Suprapubic skin (tissue), 4 donors: ENCODE measurements at regions not wholly inside any gene's neighbourhood (a gene's known extent, or its start where the extent isn't known, plus 50 kb on each side); places are given as distances from the start of the nearest gene placed in this dataset.

ENCODE experiments used
- DNase-seq, 2 donors: peaks; one replicate each; pipeline ENCODE4 v3.0.0-alpha.2; 2019; ENCODE audit warnings: low spot score in 2 of 2
- H3K27ac ChIP-seq: fragments of 200-600 bp; sonication (generic); one replicate; pipeline ENCODE4 v1.5.1; 2019
- H3K27me3 ChIP-seq: fragments of 200-600 bp; sonication (generic); one replicate; pipeline ENCODE4 v1.5.1; 2019
- H3K36me3 ChIP-seq: fragments of 200-600 bp; sonication (generic); one replicate; pipeline ENCODE4 v1.5.1; 2019
- H3K4me1 ChIP-seq: fragments of 200-600 bp; sonication (generic); one replicate; pipeline ENCODE4 v1.5.1; 2019
- H3K4me3 ChIP-seq: fragments of 200-600 bp; sonication (generic); one replicate; pipeline ENCODE4 v1.5.1; 2019; ENCODE audit warnings: mild to moderate bottlenecking
- H3K9me3 ChIP-seq: fragments of 200-600 bp; sonication (generic); one replicate; pipeline ENCODE4 v1.5.1; 2019
- CTCF ChIP-seq, 2 donors: fragments of 200-600 bp in 1 of 2; fragments of 450-650 bp in 1 of 2; sonication (generic) in 1 of 2; IDR thresholded peaks; one replicate each; pipeline ENCODE4 v1.5.1; 2016 to 2019; ENCODE audit warnings: antibody characterized with exemption in 2 of 2, mild to moderate bottlenecking in 1 of 2, moderate library complexity in 1 of 2
- EP300 ChIP-seq: sonication (generic); formaldehyde crosslinking; IDR thresholded peaks from one replicate; pipeline ENCODE4 v1.6.1; 2017; ENCODE audit warnings: antibody characterized with exemption
- POLR2A ChIP-seq, 2 donors: fragments of 450-650 bp; IDR thresholded peaks; one replicate each; pipeline ENCODE4 v1.6.1; 2017; ENCODE audit warnings: antibody characterized with exemption in 2 of 2, mild to moderate bottlenecking in 2 of 2, moderate library complexity in 2 of 2
- POLR2AphosphoS5 ChIP-seq, 3 donors: sonication (generic); formaldehyde crosslinking; IDR thresholded peaks; one replicate each; pipeline ENCODE4 v1.6.1; 2017; ENCODE audit warnings: antibody characterized with exemption in 3 of 3
- WGBS: methylation state at CpG from one replicate; pipeline ENCODE4 v1.1.5; 2018; 5-methylcytosine and 5-hydroxymethylcytosine counted together

GRCh38 chr5:9789777-9790176, 159.6 kb upstream of the TAS2R1 start:
- Histone ChIP-seq H3K27ac (no peak overlapping the region), H3K36me3 (no peaks in the 10 kb centered on the region), H3K9me3 (no peaks in the 10 kb centered on the region), H3K4me1 (no peaks in the 10 kb centered on the region), H3K27me3 (no peaks in the 10 kb centered on the region), H3K4me3 (no peak overlapping the region)
- no peak for TF ChIP-seq EP300
- no peak for TF ChIP-seq POLR2A (IDR thresholded peaks at IDR 0.05)
- no peak for TF ChIP-seq POLR2AphosphoS5 (IDR thresholded peaks at IDR 0.05)
- TF ChIP-seq CTCF (IDR thresholded peaks at IDR 0.05), result no peak
- DNase-seq, result no peak
- WGBS, result 55% methylated on average over 1 of the region's 1 CpG

- H3K9me3 ChIP-seq, result no peaks in the 10 kb centered on the region
- H3K4me3 ChIP-seq, result no peak overlapping the region
- H3K27ac ChIP-seq, result no peak overlapping the region
- 33% methylated on average over 7 of the region's 8 CpGs for WGBS
- H3K36me3 ChIP-seq, result no peaks in the 10 kb centered on the region
- TF ChIP-seq POLR2AphosphoS5 (IDR thresholded peaks at IDR 0.05) (no peak), POLR2A (IDR thresholded peaks at IDR 0.05) (no peak), EP300 (no peak), CTCF (IDR thresholded peaks at IDR 0.05) (no peak)
- no peaks in the 10 kb centered on the region for H3K27me3 ChIP-seq
- DNase-seq, result no peak
- no peaks in the 10 kb centered on the region for H3K4me1 ChIP-seq
Observed at GRCh38 chr5:9787861-9788600, 157.9 kb upstream of the TAS2R1 start.

- 92% methylated on average over 6 of the region's 6 CpGs for WGBS
- TF ChIP-seq CTCF (IDR thresholded peaks at IDR 0.05) (no peak), EP300 (no peak), POLR2AphosphoS5 (IDR thresholded peaks at IDR 0.05) (no peak), POLR2A (IDR thresholded peaks at IDR 0.05) (no peak)
- Histone ChIP-seq H3K4me1 (no peaks in the 10 kb centered on the region), H3K27ac (no peak overlapping the region), H3K27me3 (no peaks in the 10 kb centered on the region), H3K9me3 (no peaks in the 10 kb centered on the region), H3K4me3 (no peak overlapping the region), H3K36me3 (no peaks in the 10 kb centered on the region)
- DNase-seq, result no peak
Observed at GRCh38 chr5:9786380-9787360, 156.5 kb upstream of the TAS2R1 start.

GRCh38 chr5:9785751-9786150, 155.6 kb upstream of the TAS2R1 start:
- no peak overlapping the region for H3K27ac ChIP-seq
- H3K4me1 ChIP-seq, result no peaks in the 10 kb centered on the region
- WGBS, result 83% methylated on average over 2 of the region's 2 CpGs
- H3K27me3 ChIP-seq, result no peaks in the 10 kb centered on the region
- no peak for DNase-seq
- TF ChIP-seq POLR2AphosphoS5 (IDR thresholded peaks at IDR 0.05), result no peak
- no peak for TF ChIP-seq POLR2A (IDR thresholded peaks at IDR 0.05)
- H3K36me3 ChIP-seq, result no peaks in the 10 kb centered on the region
- no peak overlapping the region for H3K4me3 ChIP-seq
- H3K9me3 ChIP-seq, result no peaks in the 10 kb centered on the region

GRCh38 chr5:9784231-9784630, 154.1 kb upstream of the TAS2R1 start:
- H3K27ac ChIP-seq, result no peak overlapping the region
- TF ChIP-seq CTCF (IDR thresholded peaks at IDR 0.05), result no peak
- TF ChIP-seq POLR2AphosphoS5 (IDR thresholded peaks at IDR 0.05), result no peak
- TF ChIP-seq EP300, result no peak
- TF ChIP-seq POLR2A (IDR thresholded peaks at IDR 0.05), result no peak
- WGBS, result 100% methylated on average over 2 of the region's 2 CpGs
- no peak overlapping the region for H3K4me3 ChIP-seq
- no peak for DNase-seq
- no peaks in the 10 kb centered on the region for H3K27me3 ChIP-seq
- no peaks in the 10 kb centered on the region for H3K36me3 ChIP-seq
- H3K4me1 ChIP-seq, result no peaks in the 10 kb centered on the region
- H3K9me3 ChIP-seq, result no peaks in the 10 kb centered on the region
